Neural cell (in vitro differentiated cells): ENCODE measurements at regions not wholly inside any gene's neighbourhood (a gene's known extent, or its start where the extent isn't known, plus 50 kb on each side); places are given as distances from the start of the nearest gene placed in this dataset.

Source experiments
- H2AFZ ChIP-seq: fragments of 200-600, 300-800 bp; sonication (generic), shearing (Covaris generic); 2 replicates; pipeline ENCODE4 v1.6.0; 2014; ENCODE audit warnings: low read depth, mild to moderate bottlenecking, antibody characterized with exemption, low read length, moderate library complexity
- H3F3A ChIP-seq: fragments of 200-600 bp; shearing (Covaris generic); 2 replicates; pipeline ENCODE4 v1.6.1; 2016; ENCODE audit warnings: mild to moderate bottlenecking, moderate library complexity, mixed read lengths, antibody characterized with exemption, low read length; ENCODE audit not compliant: insufficient read depth, poor library complexity, severe bottlenecking
- H3K27ac ChIP-seq: fragments of 200-600, 300-800 bp; sonication (generic), shearing (Covaris generic); 2 replicates; pipeline ENCODE4 v1.5.1; 2014; ENCODE audit warnings: mild to moderate bottlenecking, low read length, moderate library complexity
- H3K27me3 ChIP-seq: fragments of 300-800, 200-600 bp; sonication (generic), shearing (Covaris generic); 2 replicates; pipeline ENCODE4 v1.6.0; 2014; ENCODE audit warnings: mild to moderate bottlenecking, low read depth, low read length, moderate library complexity; ENCODE audit not compliant: insufficient read depth
- H3K36me3 ChIP-seq: fragments of 300-800, 200-600 bp; sonication (generic), shearing (Covaris generic); 2 replicates; pipeline ENCODE4 v1.5.1; 2014; ENCODE audit warnings: mild to moderate bottlenecking, antibody characterized with exemption, low read length, moderate library complexity; ENCODE audit not compliant: insufficient read depth
- H3K4me2 ChIP-seq: fragments of 300-800, 200-600 bp; sonication (generic), shearing (Covaris generic); 2 replicates; pipeline ENCODE4 v1.6.0; 2014; ENCODE audit warnings: mild to moderate bottlenecking, low read length
- H3K4me3 ChIP-seq: fragments of 300-800, 200-600 bp; sonication (generic), shearing (Covaris generic); 2 replicates; pipeline ENCODE4 v1.5.1; 2014; ENCODE audit warnings: mild to moderate bottlenecking, low read length, moderate library complexity
- H3K79me2 ChIP-seq: fragments of 200-600 bp; shearing (Covaris generic); replicated peaks from 2 replicates; pipeline ENCODE4 v1.6.0; 2014; ENCODE audit warnings: mild to moderate bottlenecking, low read length, moderate library complexity; ENCODE audit not compliant: insufficient read depth
- H3K9ac ChIP-seq: fragments of 300-800, 200-600 bp; sonication (generic), shearing (Covaris generic); 2 replicates; pipeline ENCODE4 v1.6.1; 2016; ENCODE audit warnings: mild to moderate bottlenecking, low read length, mixed read lengths
- H3K9me2 ChIP-seq: fragments of 200-600 bp; shearing (Covaris generic); 2 replicates; pipeline ENCODE4 v1.6.1; 2016; ENCODE audit warnings: mild to moderate bottlenecking, low read length, mixed read lengths; ENCODE audit not compliant: insufficient read depth
- H3K9me3 ChIP-seq: fragments of 200-600, 300-800 bp; sonication (generic), shearing (Covaris generic); 2 replicates; pipeline ENCODE4 v1.6.1; 2016; ENCODE audit warnings: mild to moderate bottlenecking, mixed run types, low read length, moderate library complexity, mixed read lengths
- H4K20me1 ChIP-seq: fragments of 200-600 bp; shearing (Covaris generic); 2 replicates; pipeline ENCODE4 v1.6.1; 2016; ENCODE audit warnings: mild to moderate bottlenecking, mixed run types; ENCODE audit not compliant: insufficient read depth
- EP300 ChIP-seq: fragments of 450-650 bp; conservative IDR thresholded peaks from 2 replicates; pipeline ENCODE4 v1.6.1; 2014; ENCODE audit warnings: antibody characterized with exemption, mild to moderate bottlenecking, moderate library complexity; ENCODE audit not compliant: poor library complexity, severe bottlenecking
- EZH2 ChIP-seq: fragments of 200-600, 300-800 bp; shearing (Covaris generic), sonication (generic); IDR thresholded peaks from 2 replicates; pipeline ENCODE4 v1.6.1; 2014; ENCODE audit warnings: antibody characterized with exemption, low read length, borderline replicate concordance, mild to moderate bottlenecking; ENCODE audit not compliant: insufficient read depth, poor library complexity, severe bottlenecking
- MXI1 ChIP-seq: fragments of 450-650 bp; conservative IDR thresholded peaks from 2 replicates; pipeline ENCODE4 v1.6.1; 2014; ENCODE audit warnings: antibody characterized with exemption, mild to moderate bottlenecking; ENCODE audit not compliant: poor library complexity, severe bottlenecking
- POLR2AphosphoS5 ChIP-seq: IDR thresholded peaks from 2 replicates; pipeline ENCODE4 v1.6.1; 2012
- RAD21 ChIP-seq: fragments of 450-650 bp; conservative IDR thresholded peaks from 2 replicates; pipeline ENCODE4 v1.6.1; 2014; ENCODE audit warnings: antibody characterized with exemption, mild to moderate bottlenecking, moderate library complexity
- SMC3 ChIP-seq: fragments of 450-650 bp; conservative IDR thresholded peaks from 2 replicates; pipeline ENCODE4 v1.6.1; 2014; ENCODE audit warnings: antibody characterized with exemption, mild to moderate bottlenecking, moderate library complexity; ENCODE audit not compliant: poor library complexity
- TAF1 ChIP-seq: IDR thresholded peaks from 2 replicates; pipeline ENCODE4 v1.6.1; 2012; ENCODE audit warnings: low read depth
- TF ChIP-seq, protein P1 (sequence below): IDR thresholded peaks from 2 replicates; pipeline ENCODE4 v1.6.1; 2012; ENCODE audit warnings: borderline replicate concordance
- TF ChIP-seq, protein P2 (sequence below): fragments of 450-650 bp; IDR thresholded peaks from 2 replicates; pipeline ENCODE4 v1.5.1; 2014; ENCODE audit warnings: antibody characterized with exemption, mild to moderate bottlenecking, moderate library complexity; ENCODE audit not compliant: poor library complexity, severe bottlenecking

DNA sequence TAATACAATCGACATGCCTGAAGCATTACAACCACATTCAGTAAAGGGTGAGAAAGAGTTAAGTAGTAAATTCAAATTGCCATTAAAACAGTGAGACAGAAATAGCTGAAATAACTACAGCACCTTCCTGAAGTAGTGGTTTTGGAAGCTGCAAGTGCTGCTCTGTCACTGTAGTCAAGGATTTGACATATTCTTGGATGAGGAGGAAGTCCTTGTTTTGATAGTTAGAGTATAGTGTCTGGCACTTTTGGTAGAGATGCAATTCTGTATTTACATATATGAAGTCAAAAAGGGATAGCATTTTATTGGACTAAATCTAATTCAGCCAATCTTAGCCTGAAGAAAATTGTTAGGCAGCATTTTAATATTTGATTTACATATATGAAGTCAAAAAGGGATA, 1559.6 kb downstream of the TECRL start:
- no peak overlapping the region for H3K9ac ChIP-seq
- H3K36me3 ChIP-seq = no peaks in the 10 kb centered on the region
- H3F3A ChIP-seq = no peaks in the 10 kb centered on the region
- no peaks in the 10 kb centered on the region for H3K79me2 ChIP-seq
- no peaks in the 10 kb centered on the region for H3K9me3 ChIP-seq
- no peak overlapping the region for H3K4me3 ChIP-seq
- no peak overlapping the region for H3K27ac ChIP-seq
- H3K4me2 ChIP-seq = no peak overlapping the region
- H2AFZ ChIP-seq = no peak overlapping the region
- no peaks in the 10 kb centered on the region for H3K9me2 ChIP-seq
- TF ChIP-seq RAD21 (no peak), MXI1 (no peak), SMC3 (no peak), EZH2 (no peak), EP300 (no peak), TAF1 (no peak)
- TF ChIP-seq, protein P1, sequence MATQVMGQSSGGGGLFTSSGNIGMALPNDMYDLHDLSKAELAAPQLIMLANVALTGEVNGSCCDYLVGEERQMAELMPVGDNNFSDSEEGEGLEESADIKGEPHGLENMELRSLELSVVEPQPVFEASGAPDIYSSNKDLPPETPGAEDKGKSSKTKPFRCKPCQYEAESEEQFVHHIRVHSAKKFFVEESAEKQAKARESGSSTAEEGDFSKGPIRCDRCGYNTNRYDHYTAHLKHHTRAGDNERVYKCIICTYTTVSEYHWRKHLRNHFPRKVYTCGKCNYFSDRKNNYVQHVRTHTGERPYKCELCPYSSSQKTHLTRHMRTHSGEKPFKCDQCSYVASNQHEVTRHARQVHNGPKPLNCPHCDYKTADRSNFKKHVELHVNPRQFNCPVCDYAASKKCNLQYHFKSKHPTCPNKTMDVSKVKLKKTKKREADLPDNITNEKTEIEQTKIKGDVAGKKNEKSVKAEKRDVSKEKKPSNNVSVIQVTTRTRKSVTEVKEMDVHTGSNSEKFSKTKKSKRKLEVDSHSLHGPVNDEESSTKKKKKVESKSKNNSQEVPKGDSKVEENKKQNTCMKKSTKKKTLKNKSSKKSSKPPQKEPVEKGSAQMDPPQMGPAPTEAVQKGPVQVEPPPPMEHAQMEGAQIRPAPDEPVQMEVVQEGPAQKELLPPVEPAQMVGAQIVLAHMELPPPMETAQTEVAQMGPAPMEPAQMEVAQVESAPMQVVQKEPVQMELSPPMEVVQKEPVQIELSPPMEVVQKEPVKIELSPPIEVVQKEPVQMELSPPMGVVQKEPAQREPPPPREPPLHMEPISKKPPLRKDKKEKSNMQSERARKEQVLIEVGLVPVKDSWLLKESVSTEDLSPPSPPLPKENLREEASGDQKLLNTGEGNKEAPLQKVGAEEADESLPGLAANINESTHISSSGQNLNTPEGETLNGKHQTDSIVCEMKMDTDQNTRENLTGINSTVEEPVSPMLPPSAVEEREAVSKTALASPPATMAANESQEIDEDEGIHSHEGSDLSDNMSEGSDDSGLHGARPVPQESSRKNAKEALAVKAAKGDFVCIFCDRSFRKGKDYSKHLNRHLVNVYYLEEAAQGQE = no peak
- TF ChIP-seq, protein P2, sequence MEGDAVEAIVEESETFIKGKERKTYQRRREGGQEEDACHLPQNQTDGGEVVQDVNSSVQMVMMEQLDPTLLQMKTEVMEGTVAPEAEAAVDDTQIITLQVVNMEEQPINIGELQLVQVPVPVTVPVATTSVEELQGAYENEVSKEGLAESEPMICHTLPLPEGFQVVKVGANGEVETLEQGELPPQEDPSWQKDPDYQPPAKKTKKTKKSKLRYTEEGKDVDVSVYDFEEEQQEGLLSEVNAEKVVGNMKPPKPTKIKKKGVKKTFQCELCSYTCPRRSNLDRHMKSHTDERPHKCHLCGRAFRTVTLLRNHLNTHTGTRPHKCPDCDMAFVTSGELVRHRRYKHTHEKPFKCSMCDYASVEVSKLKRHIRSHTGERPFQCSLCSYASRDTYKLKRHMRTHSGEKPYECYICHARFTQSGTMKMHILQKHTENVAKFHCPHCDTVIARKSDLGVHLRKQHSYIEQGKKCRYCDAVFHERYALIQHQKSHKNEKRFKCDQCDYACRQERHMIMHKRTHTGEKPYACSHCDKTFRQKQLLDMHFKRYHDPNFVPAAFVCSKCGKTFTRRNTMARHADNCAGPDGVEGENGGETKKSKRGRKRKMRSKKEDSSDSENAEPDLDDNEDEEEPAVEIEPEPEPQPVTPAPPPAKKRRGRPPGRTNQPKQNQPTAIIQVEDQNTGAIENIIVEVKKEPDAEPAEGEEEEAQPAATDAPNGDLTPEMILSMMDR = no peak
- H3K27me3 ChIP-seq = no peaks in the 10 kb centered on the region
- no peaks in the 10 kb centered on the region for H4K20me1 ChIP-seq

- H3K9ac ChIP-seq = no peak overlapping the region
- no peaks in the 10 kb centered on the region for H3F3A ChIP-seq
- no peak overlapping the region for H3K4me2 ChIP-seq
- no peak overlapping the region for H2AFZ ChIP-seq
- H3K27me3 ChIP-seq = no peaks in the 10 kb centered on the region
- H3K9me3 ChIP-seq = no peaks in the 10 kb centered on the region
- H3K4me3 ChIP-seq = no peak overlapping the region
- no peaks in the 10 kb centered on the region for H3K79me2 ChIP-seq
- TF ChIP-seq, protein P2 = no peak
- no peak for TF ChIP-seq TAF1
- TF ChIP-seq SMC3 = no peak
- TF ChIP-seq EZH2 = no peak
- TF ChIP-seq MXI1 = no peak
- no peak for TF ChIP-seq POLR2AphosphoS5
- no peak for TF ChIP-seq EP300
- TF ChIP-seq RAD21 = no peak
- TF ChIP-seq, protein P1 = no peak
- H3K27ac ChIP-seq = no peak overlapping the region
- H3K9me2 ChIP-seq = no peaks in the 10 kb centered on the region
- H4K20me1 ChIP-seq = no peaks in the 10 kb centered on the region
- no peaks in the 10 kb centered on the region for H3K36me3 ChIP-seq
Measured at GRCh38 chr4:62835631-62836030, 1573.6 kb downstream of the TECRL start.
